Caki2 (cell line): ENCODE measurements at regions not wholly inside any gene's neighbourhood (a gene's known extent, or its start where the extent isn't known, plus 50 kb on each side); places are given as distances from the start of the nearest gene placed in this dataset.
A peak's percentile ranks its signal among the peaks of the same experiment; 100 is the strongest.

Source experiments
- DNase-seq: peaks from one replicate; pipeline ENCODE4 v3.0.0-alpha.2; 2015; ENCODE audit warnings: low read depth
- in situ Hi-C: cut with HindIII; loops from 2 replicates; pipeline ENCODE4 v1.10.0; 2016; ENCODE audit warnings: low sequenced_read_pairs, low pct_unique_long_range_greater_than_20kb, mixed read lengths

GRCh38 chr6:22722913-22723312, 153.5 kb downstream of the HDGFL1 start:
- DNase-seq: no peak
- in situ Hi-C loops: no loop called here

GRCh38 chr6:22726966-22727365, 157.6 kb downstream of the HDGFL1 start:
- DNase-seq: no peak
- in situ Hi-C loops: no loop called here

GRCh38 chr6:22727710-22728109, 158.3 kb downstream of the HDGFL1 start:
- in situ Hi-C loops: no loop called here
- DNase-seq: no peak

GRCh38 chr6:22732176-22732970, 163.0 kb downstream of the HDGFL1 start:
- in situ Hi-C loops: no loop called here
- DNase-seq: no peak

- no peak for DNase-seq
- in situ Hi-C loops: no loop called here
Measured at GRCh38 chr6:22736740-22737139, 167.4 kb downstream of the HDGFL1 start.

- peak; percentile 14 for DNase-seq
- in situ Hi-C loops: no loop called here
Measured at GRCh38 chr6:22737331-22737730, 168.0 kb downstream of the HDGFL1 start.

- in situ Hi-C loops: no loop called here
- DNase-seq: no peak
Measured at GRCh38 chr6:22738194-22738593, 168.8 kb downstream of the HDGFL1 start.

- in situ Hi-C loops: no loop called here
- no peak for DNase-seq
Measured at GRCh38 chr6:22747571-22747970, 178.2 kb downstream of the HDGFL1 start.

GRCh38 chr6:22748681-22749080, 179.3 kb downstream of the HDGFL1 start:
- DNase-seq: no peak
- in situ Hi-C loops: no loop called here

GRCh38 chr6:22749696-22750095, 180.3 kb downstream of the HDGFL1 start:
- in situ Hi-C loops: no loop called here
- DNase-seq: no peak

GRCh38 chr6:22751223-22751622, 181.9 kb downstream of the HDGFL1 start:
- in situ Hi-C loops: no loop called here
- DNase-seq: no peak

- in situ Hi-C loops: no loop called here
- no peak for DNase-seq
Measured at GRCh38 chr6:22752522-22752921, 183.2 kb downstream of the HDGFL1 start.

- in situ Hi-C loops: no loop called here
- DNase-seq: no peak
Measured at GRCh38 chr6:22754061-22754460, 184.7 kb downstream of the HDGFL1 start.

GRCh38 chr6:22755605-22756004, 186.2 kb downstream of the HDGFL1 start:
- in situ Hi-C loops: no loop called here

GRCh38 chr6:22756365-22756764, 187.0 kb downstream of the HDGFL1 start:
- in situ Hi-C loops: no loop called here
- DNase-seq: no peak

More at GRCh38 chr6:22755605-22756004, 186.2 kb downstream of the HDGFL1 start:
- no peak for DNase-seq

GRCh38 chr6:22764496-22764895, 195.1 kb downstream of the HDGFL1 start:
- DNase-seq: no peak
- in situ Hi-C loops: no loop called here

GRCh38 chr6:22765015-22765414, 195.6 kb downstream of the HDGFL1 start:
- in situ Hi-C loops: no loop called here

GRCh38 chr6:22766979-22767378, 197.6 kb downstream of the HDGFL1 start:
- DNase-seq: peak; percentile 27
- in situ Hi-C loops: no loop called here

More at GRCh38 chr6:22765015-22765414, 195.6 kb downstream of the HDGFL1 start:
- DNase-seq: no peak

GRCh38 chr6:22770054-22770453, 200.7 kb downstream of the HDGFL1 start:
- in situ Hi-C loops: no loop called here
- DNase-seq: no peak

GRCh38 chr6:22774129-22774528, 204.8 kb downstream of the HDGFL1 start:
- DNase-seq: no peak
- in situ Hi-C loops: no loop called here
